Upper lobe of left lung (tissue), 6 donors: ENCODE measurements at regions not wholly inside any gene's neighbourhood (a gene's known extent, or its start where the extent isn't known, plus 50 kb on each side); places are given as distances from the start of the nearest gene placed in this dataset.

Source experiments
- ATAC-seq, 2 donors: fragments of 200-7000 bp; cut with Tn5 transposase; one replicate each; pipeline ENCODE4 v1.9.1; 2022; ENCODE audit warnings: mild to moderate bottlenecking in 2 of 2, moderate library complexity in 2 of 2; ENCODE audit not compliant: low FRiP score in 2 of 2
- DNase-seq, 2 donors: peaks; one replicate each; pipeline ENCODE4 v3.0.0-alpha.2; 2019 to 2020
- H3K27ac ChIP-seq, 4 donors: fragments of 200-600 bp; sonication (generic); one replicate each; pipeline ENCODE4 v1.5.1; 2016 to 2019
- H3K27me3 ChIP-seq, 4 donors: fragments of 200-600 bp; sonication (generic); one replicate each; pipeline ENCODE4 v1.5.1; 2017 to 2019
- H3K36me3 ChIP-seq, 4 donors: fragments of 200-600 bp; sonication (generic); one replicate each; pipeline ENCODE4 v1.5.1; 2016 to 2019
- H3K4me1 ChIP-seq, 4 donors: fragments of 200-600 bp; sonication (generic); one replicate each; pipeline ENCODE4 v1.5.1; 2018 to 2019
- H3K4me3 ChIP-seq, 4 donors: fragments of 200-600 bp; sonication (generic); one replicate each; pipeline ENCODE4 v1.5.1; 2017 to 2019; ENCODE audit warnings: mild to moderate bottlenecking in 2 of 4, moderate library complexity in 1 of 4
- H3K9me3 ChIP-seq, 4 donors: fragments of 200-600 bp; sonication (generic); one replicate each; pipeline ENCODE4 v1.5.1; 2018 to 2019
- CTCF ChIP-seq, 6 experiments: fragments of 450-650 bp in 4 of 6; fragments of 200-600 bp in 2 of 6; sonication (generic) in 2 of 6; IDR thresholded peaks; one replicate each; pipeline ENCODE4 v1.5.1; 2016 to 2019; ENCODE audit warnings: antibody characterized with exemption in 6 of 6
- EP300 ChIP-seq, 4 donors: sonication (generic); formaldehyde crosslinking; IDR thresholded peaks; one replicate each; pipeline ENCODE4 v1.5.1; 2017; ENCODE audit warnings: antibody characterized with exemption in 4 of 4, control low read depth in 2 of 4
- POLR2A ChIP-seq, 4 donors: fragments of 450-650 bp; IDR thresholded peaks; one replicate each; pipeline ENCODE4 v1.5.1; 2016 to 2017; ENCODE audit warnings: antibody characterized with exemption in 4 of 4, mild to moderate bottlenecking in 2 of 4
- POLR2AphosphoS5 ChIP-seq, 2 donors: sonication (generic); formaldehyde crosslinking; IDR thresholded peaks; one replicate each; pipeline ENCODE4 v1.5.1; 2017; ENCODE audit warnings: antibody characterized with exemption in 2 of 2
- WGBS, 2 donors: methylation state at CpG; one replicate each; pipeline ENCODE4 v1.1.5; 2017 to 2018; 5-methylcytosine and 5-hydroxymethylcytosine counted together
- donor health status: DM: no; HTN: no; CAD: no; lungs with moderate emphysema.
- donor health status: DM: no; HTN: yes; CAD: no; lungs with severe emphysema.

- Histone ChIP-seq H3K27me3 (no peaks in the 10 kb centered on the region), H3K4me3 (no peak overlapping the region), H3K36me3 (no peaks in the 10 kb centered on the region), H3K4me1 (no peaks in the 10 kb centered on the region), H3K27ac (no peak overlapping the region), H3K9me3 (no peaks in the 10 kb centered on the region)
- DNase-seq, result peak in 1 of 2 donors; percentile 31
- TF ChIP-seq POLR2AphosphoS5 (IDR thresholded peaks at IDR 0.05) (no peak), POLR2A (IDR thresholded peaks at IDR 0.05) (no peak), CTCF (IDR thresholded peaks at IDR 0.05) (no peak), EP300 (IDR thresholded peaks at IDR 0.05) (no peak)
- ATAC-seq, result no peak
- WGBS, 2 donors, result 86 to 90% methylated on average over 12 to 17 of the region's 17 CpGs
These were observed 208.8 kb upstream of the TWIST2 start for GRCh38 chr2:238638982-238639628.

GRCh38 chr2:238640486-238640885 is 207.4 kb upstream of the TWIST2 start:
- H3K27ac ChIP-seq, result no peak overlapping the region
- no peak for ATAC-seq
- H3K9me3 ChIP-seq, result no peaks in the 10 kb centered on the region
- H3K27me3 ChIP-seq, result no peaks in the 10 kb centered on the region
- TF ChIP-seq EP300 (IDR thresholded peaks at IDR 0.05) (no peak), POLR2AphosphoS5 (IDR thresholded peaks at IDR 0.05) (no peak), CTCF (IDR thresholded peaks at IDR 0.05) (no peak), POLR2A (IDR thresholded peaks at IDR 0.05) (no peak)
- H3K4me3 ChIP-seq, result no peak overlapping the region
- no peak for DNase-seq
- 76 to 79% methylated on average over 8 of the region's 8 CpGs for WGBS, 2 donors
- H3K4me1 ChIP-seq, result peaks cover 0 to under 1% (median 0%) of the 10 kb centered on the region in 4 donors
- no peaks in the 10 kb centered on the region for H3K36me3 ChIP-seq

DNA sequence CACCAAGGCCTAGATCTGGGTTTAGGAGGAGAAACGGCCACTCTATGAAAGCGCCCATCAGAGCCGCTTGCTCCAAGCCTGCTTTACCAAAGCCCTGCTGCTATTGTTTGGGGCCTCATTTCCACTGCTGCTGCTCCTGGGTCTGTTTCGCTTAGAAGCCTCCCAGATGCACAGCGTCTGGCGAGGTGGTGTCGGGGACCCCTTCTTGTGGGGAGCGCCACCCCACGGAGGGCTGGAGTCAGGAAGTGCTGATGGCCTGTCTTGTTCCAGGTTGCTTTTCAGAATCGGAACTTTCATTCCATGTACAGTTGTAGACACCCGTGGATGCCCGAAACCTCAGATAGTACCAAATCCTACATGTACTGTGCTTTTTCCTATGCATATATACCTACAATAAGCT is 204.9 kb upstream of the TWIST2 start:
- Histone ChIP-seq H3K36me3 (no peaks in the 10 kb centered on the region), H3K27me3 (no peaks in the 10 kb centered on the region), H3K9me3 (no peaks in the 10 kb centered on the region), H3K4me3 (no peak overlapping the region), H3K4me1 (peaks cover 0 to 8% (median 0%) of the 10 kb centered on the region in 4 donors), H3K27ac (no peak overlapping the region)
- TF ChIP-seq CTCF (IDR thresholded peaks at IDR 0.05) (no peak), POLR2A (IDR thresholded peaks at IDR 0.05) (no peak), POLR2AphosphoS5 (IDR thresholded peaks at IDR 0.05) (no peak), EP300 (IDR thresholded peaks at IDR 0.05) (no peak)
- no peak for ATAC-seq
- whole genome bisulfite sequencing, 2 donors, result 98 to 100% methylated on average over 3 to 12 of the region's 12 CpGs
- no peak for DNase-seq

GRCh38 chr2:238643400-238643907 is 204.4 kb upstream of the TWIST2 start:
- Histone ChIP-seq H3K9me3 (no peaks in the 10 kb centered on the region), H3K4me1 (peaks cover 0 to 8% (median 0%) of the 10 kb centered on the region in 4 donors), H3K27me3 (no peaks in the 10 kb centered on the region), H3K36me3 (no peaks in the 10 kb centered on the region), H3K27ac (no peak overlapping the region), H3K4me3 (no peak overlapping the region)
- TF ChIP-seq EP300 (IDR thresholded peaks at IDR 0.05) (no peak), POLR2AphosphoS5 (IDR thresholded peaks at IDR 0.05) (no peak), POLR2A (IDR thresholded peaks at IDR 0.05) (no peak), CTCF (IDR thresholded peaks at IDR 0.05) (no peak)
- ATAC-seq, result no peak
- whole genome bisulfite sequencing, 2 donors, result 85 to 88% methylated on average over 5 of the region's 5 CpGs
- DNase-seq, result no peak
